B cell (primary cell): ENCODE measurements at regions not wholly inside any gene's neighbourhood (a gene's known extent, or its start where the extent isn't known, plus 50 kb on each side); places are given as distances from the start of the nearest gene placed in this dataset.

ENCODE experiments used
- EZH2 ChIP-seq: IDR thresholded peaks from 2 replicates; pipeline ENCODE4 v1.6.1; 2012; ENCODE audit warnings: borderline replicate concordance, low read depth, mild to moderate bottlenecking, moderate library complexity, low read length; ENCODE audit not compliant: insufficient read depth, poor library complexity, severe bottlenecking
- TF ChIP-seq, protein P1 (sequence below): fragments of 200-600 bp; IDR thresholded peaks from one replicate; pipeline ENCODE4 v1.8.0; 2022; ENCODE audit warnings: antibody characterized with exemption, mild to moderate bottlenecking

DNA sequence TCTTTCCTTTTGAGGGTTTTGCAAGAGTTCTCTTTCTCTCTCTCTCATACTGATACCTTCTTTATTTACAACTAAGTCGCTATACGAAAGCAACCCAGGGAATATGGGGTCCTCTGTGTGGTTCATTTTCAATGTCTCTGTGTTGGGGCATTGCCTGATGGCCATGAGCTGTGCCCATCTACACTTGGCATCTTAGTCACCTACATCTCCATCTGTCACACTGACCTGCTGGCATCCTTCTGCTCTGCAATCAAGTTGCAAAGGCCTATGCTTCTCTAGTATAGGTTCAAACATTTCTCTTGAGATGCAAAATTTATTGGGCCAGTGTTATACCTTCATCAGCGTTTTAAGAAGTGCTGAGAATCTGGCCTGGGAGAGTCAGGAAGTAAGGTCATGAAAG is 228.2 kb downstream of the MTRR start:
- no peak for TF ChIP-seq EZH2
- TF ChIP-seq, protein P1, sequence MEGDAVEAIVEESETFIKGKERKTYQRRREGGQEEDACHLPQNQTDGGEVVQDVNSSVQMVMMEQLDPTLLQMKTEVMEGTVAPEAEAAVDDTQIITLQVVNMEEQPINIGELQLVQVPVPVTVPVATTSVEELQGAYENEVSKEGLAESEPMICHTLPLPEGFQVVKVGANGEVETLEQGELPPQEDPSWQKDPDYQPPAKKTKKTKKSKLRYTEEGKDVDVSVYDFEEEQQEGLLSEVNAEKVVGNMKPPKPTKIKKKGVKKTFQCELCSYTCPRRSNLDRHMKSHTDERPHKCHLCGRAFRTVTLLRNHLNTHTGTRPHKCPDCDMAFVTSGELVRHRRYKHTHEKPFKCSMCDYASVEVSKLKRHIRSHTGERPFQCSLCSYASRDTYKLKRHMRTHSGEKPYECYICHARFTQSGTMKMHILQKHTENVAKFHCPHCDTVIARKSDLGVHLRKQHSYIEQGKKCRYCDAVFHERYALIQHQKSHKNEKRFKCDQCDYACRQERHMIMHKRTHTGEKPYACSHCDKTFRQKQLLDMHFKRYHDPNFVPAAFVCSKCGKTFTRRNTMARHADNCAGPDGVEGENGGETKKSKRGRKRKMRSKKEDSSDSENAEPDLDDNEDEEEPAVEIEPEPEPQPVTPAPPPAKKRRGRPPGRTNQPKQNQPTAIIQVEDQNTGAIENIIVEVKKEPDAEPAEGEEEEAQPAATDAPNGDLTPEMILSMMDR, result no peak
